Body of pancreas (tissue), 4 donors: ENCODE measurements at regions not wholly inside any gene's neighbourhood (a gene's known extent, or its start where the extent isn't known, plus 50 kb on each side); places are given as distances from the start of the nearest gene placed in this dataset.

Experiments
- CTCF ChIP-seq, 7 experiments: fragments of 450-650 bp in 4 of 7; fragments of 200-600 bp in 3 of 7; sonication (generic) in 3 of 7; IDR thresholded peaks; one replicate each; pipeline ENCODE4 v1.5.1; 2016 to 2019; ENCODE audit warnings: antibody characterized with exemption in 7 of 7
- POLR2A ChIP-seq, 3 donors: fragments of 450-650 bp; IDR thresholded peaks; one replicate each; pipeline ENCODE4 v1.6.1; 2016; ENCODE audit warnings: antibody characterized with exemption in 3 of 3, mild to moderate bottlenecking in 2 of 3

GRCh38 chr9:126108240-126108639 lies 218.4 kb upstream of the MVB12B start:
- no peak for TF ChIP-seq POLR2A (IDR thresholded peaks at IDR 0.05)
- TF ChIP-seq CTCF (IDR thresholded peaks at IDR 0.05) = no peak
